Karpas-422 (cell line): ENCODE measurements at regions not wholly inside any gene's neighbourhood (a gene's known extent, or its start where the extent isn't known, plus 50 kb on each side); places are given as distances from the start of the nearest gene placed in this dataset.
"Not testable (repeated sequence)": the region's sequence is repeated elsewhere in the genome, so short reads cannot be mapped to it uniquely, and the experiment has no call there.

Experiments
- DNase-seq: peaks from one replicate; pipeline ENCODE4 v3.0.0-alpha.2; 2015
- H2AFZ ChIP-seq: fragments of 200-600 bp; sonication (generic); 2 replicates; pipeline ENCODE4 v1.6.1; 2014; ENCODE audit warnings: antibody characterized with exemption, low read length, mixed read lengths
- H3K27ac ChIP-seq: fragments of 200-600 bp; sonication (generic); 2 replicates; pipeline ENCODE4 v1.5.1; 2014; ENCODE audit warnings: mild to moderate bottlenecking, low read length, moderate library complexity
- H3K27me3 ChIP-seq: fragments of 200-600 bp; sonication (generic); 2 replicates; pipeline ENCODE4 v1.6.1; 2014; ENCODE audit warnings: low read length, mixed read lengths
- H3K36me3 ChIP-seq: fragments of 200-600 bp; sonication (generic); 2 replicates; pipeline ENCODE4 v1.6.1; 2014; ENCODE audit warnings: low read length, mixed read lengths; ENCODE audit not compliant: insufficient read depth
- H3K4me1 ChIP-seq: fragments of 200-600 bp; sonication (generic); 2 replicates; pipeline ENCODE4 v1.6.1; 2014; ENCODE audit warnings: mild to moderate bottlenecking, low read length, mixed read lengths
- H3K4me2 ChIP-seq: fragments of 200-600 bp; sonication (generic); 2 replicates; pipeline ENCODE4 v1.6.1; 2014; ENCODE audit warnings: low read length, low read depth, mild to moderate bottlenecking; ENCODE audit not compliant: poor library complexity, severe bottlenecking
- H3K4me3 ChIP-seq: fragments of 200-600 bp; sonication (generic); 2 replicates; pipeline ENCODE4 v1.5.1; 2014; ENCODE audit warnings: mild to moderate bottlenecking, antibody characterized with exemption, low read length, mixed read lengths
- H3K79me2 ChIP-seq: fragments of 200-600 bp; sonication (generic); 2 replicates; pipeline ENCODE4 v1.6.1; 2014; ENCODE audit warnings: mild to moderate bottlenecking, low read length, mixed read lengths
- H3K9ac ChIP-seq: fragments of 200-600 bp; sonication (generic); 2 replicates; pipeline ENCODE4 v1.6.0; 2014; ENCODE audit warnings: low read length
- H3K9me2 ChIP-seq: fragments of 200-600 bp; sonication (generic), shearing (Covaris generic); replicated peaks from 2 replicates; pipeline ENCODE4 v1.6.0; 2014; ENCODE audit warnings: mild to moderate bottlenecking, low read length, moderate library complexity; ENCODE audit not compliant: insufficient read depth
- H3K9me3 ChIP-seq: fragments of 300-700, 200-600 bp; sonication (generic); 2 replicates; pipeline ENCODE4 v1.6.1; 2014; ENCODE audit warnings: low read length, mixed read lengths
- H4K20me1 ChIP-seq: fragments of 200-600 bp; sonication (generic); 2 replicates; pipeline ENCODE4 v1.6.1; 2014; ENCODE audit warnings: mild to moderate bottlenecking, antibody characterized with exemption, low read length, low read depth; ENCODE audit not compliant: insufficient read depth

GRCh38 chr2:146414456-146414855 lies 1430.4 kb upstream of the ACVR2A start:
- no peak overlapping the region for H3K27ac ChIP-seq

GRCh38 chr2:146413086-146413610 lies 1431.7 kb upstream of the ACVR2A start:
- H3K36me3 ChIP-seq, result no peaks in the 10 kb centered on the region
- DNase-seq, result no peak
- no peak overlapping the region for H3K4me2 ChIP-seq
- H3K9me3 ChIP-seq, result no peaks in the 10 kb centered on the region
- H3K27me3 ChIP-seq, result no peaks in the 10 kb centered on the region
- no peak overlapping the region for H3K27ac ChIP-seq
- no peaks in the 10 kb centered on the region for H3K9me2 ChIP-seq
- no peaks in the 10 kb centered on the region for H3K4me1 ChIP-seq
- no peak overlapping the region for H3K4me3 ChIP-seq
- no peaks in the 10 kb centered on the region for H3K79me2 ChIP-seq
- no peaks in the 10 kb centered on the region for H4K20me1 ChIP-seq
- H3K9ac ChIP-seq, result no peak overlapping the region
- H2AFZ ChIP-seq, result no peak overlapping the region

More at GRCh38 chr2:146414456-146414855, 1430.4 kb upstream of the ACVR2A start:
- Histone ChIP-seq H3K79me2 (no peaks in the 10 kb centered on the region), H3K36me3 (no peaks in the 10 kb centered on the region), H3K4me3 (no peak overlapping the region), H3K9me2 (no peaks in the 10 kb centered on the region), H3K9me3 (no peaks in the 10 kb centered on the region), H3K27me3 (no peaks in the 10 kb centered on the region), H4K20me1 (no peaks in the 10 kb centered on the region), H2AFZ (no peak overlapping the region), H3K4me2 (no peak overlapping the region), H3K9ac (no peak overlapping the region), H3K4me1 (no peaks in the 10 kb centered on the region)
- DNase-seq, result no peak

- H3K9me3 ChIP-seq, result no peaks in the 10 kb centered on the region
- H4K20me1 ChIP-seq, result no peaks in the 10 kb centered on the region
- DNase-seq, result peak; percentile 51
- H3K4me3 ChIP-seq, result no peak overlapping the region
- H3K9ac ChIP-seq, result no peak overlapping the region
- H3K9me2 ChIP-seq, result no peaks in the 10 kb centered on the region
- no peak overlapping the region for H2AFZ ChIP-seq
- H3K4me1 ChIP-seq, result no peaks in the 10 kb centered on the region
- H3K27me3 ChIP-seq, result no peaks in the 10 kb centered on the region
- H3K27ac ChIP-seq, result no peak overlapping the region
- H3K4me2 ChIP-seq, result no peak overlapping the region
- H3K79me2 ChIP-seq, result no peaks in the 10 kb centered on the region
- H3K36me3 ChIP-seq, result no peaks in the 10 kb centered on the region
These were observed 1432.2 kb upstream of the ACVR2A start for GRCh38 chr2:146412625-146413024.

GRCh38 chr2:146405402-146406309 lies 1439.2 kb upstream of the ACVR2A start:
- H2AFZ ChIP-seq, H3K9ac ChIP-seq, H3K4me2 ChIP-seq: not testable (repeated sequence)

GRCh38 chr2:146403546-146404160 lies 1441.2 kb upstream of the ACVR2A start:
- H3K9me2 ChIP-seq, H2AFZ ChIP-seq, H3K27me3 ChIP-seq, DNase-seq, H3K9me3 ChIP-seq, H3K36me3 ChIP-seq, H3K4me1 ChIP-seq, H3K27ac ChIP-seq, H3K4me2 ChIP-seq, H3K4me3 ChIP-seq, H3K9ac ChIP-seq, H3K79me2 ChIP-seq, H4K20me1 ChIP-seq: not testable (repeated sequence)

More at GRCh38 chr2:146405402-146406309, 1439.2 kb upstream of the ACVR2A start:
- H3K9me2 ChIP-seq, H3K27ac ChIP-seq, H3K27me3 ChIP-seq, H3K9me3 ChIP-seq, H3K4me3 ChIP-seq, H4K20me1 ChIP-seq, H3K79me2 ChIP-seq, DNase-seq, H3K36me3 ChIP-seq, H3K4me1 ChIP-seq: not testable (repeated sequence)

GRCh38 chr2:146392631-146393030 lies 1452.2 kb upstream of the ACVR2A start:
- no peak for DNase-seq
- no peaks in the 10 kb centered on the region for H3K9me2 ChIP-seq
- H2AFZ ChIP-seq, result no peak overlapping the region
- no peak overlapping the region for H3K4me2 ChIP-seq
- H3K9ac ChIP-seq, result no peak overlapping the region
- no peaks in the 10 kb centered on the region for H3K36me3 ChIP-seq
- no peaks in the 10 kb centered on the region for H3K4me1 ChIP-seq
- no peaks in the 10 kb centered on the region for H3K9me3 ChIP-seq
- no peak overlapping the region for H3K27ac ChIP-seq
- no peaks in the 10 kb centered on the region for H3K79me2 ChIP-seq
- no peaks in the 10 kb centered on the region for H4K20me1 ChIP-seq
- no peaks in the 10 kb centered on the region for H3K27me3 ChIP-seq
- no peak overlapping the region for H3K4me3 ChIP-seq

- no peak overlapping the region for H3K9ac ChIP-seq
- no peak overlapping the region for H2AFZ ChIP-seq
- no peaks in the 10 kb centered on the region for H3K36me3 ChIP-seq
- no peak overlapping the region for H3K4me2 ChIP-seq
- H4K20me1 ChIP-seq, result no peaks in the 10 kb centered on the region
- H3K4me1 ChIP-seq, result no peaks in the 10 kb centered on the region
- no peaks in the 10 kb centered on the region for H3K9me2 ChIP-seq
- DNase-seq, result no peak
- no peaks in the 10 kb centered on the region for H3K79me2 ChIP-seq
- H3K27ac ChIP-seq, result no peak overlapping the region
- no peaks in the 10 kb centered on the region for H3K27me3 ChIP-seq
- H3K9me3 ChIP-seq, result no peaks in the 10 kb centered on the region
- H3K4me3 ChIP-seq, result no peak overlapping the region
These were observed 1452.6 kb upstream of the ACVR2A start for GRCh38 chr2:146392186-146392585.

GRCh38 chr2:146388757-146389156 lies 1456.1 kb upstream of the ACVR2A start:
- Histone ChIP-seq H4K20me1 (no peaks in the 10 kb centered on the region), H3K4me1 (no peaks in the 10 kb centered on the region), H3K4me3 (no peak overlapping the region), H3K36me3 (no peaks in the 10 kb centered on the region), H3K9me2 (no peaks in the 10 kb centered on the region), H3K9ac (no peak overlapping the region), H3K79me2 (no peaks in the 10 kb centered on the region), H3K27ac (no peak overlapping the region), H2AFZ (no peak overlapping the region), H3K27me3 (no peaks in the 10 kb centered on the region), H3K4me2 (no peak overlapping the region), H3K9me3 (no peaks in the 10 kb centered on the region)
- no peak for DNase-seq
